B cell (primary cell): ENCODE measurements at regions not wholly inside any gene's neighbourhood (a gene's known extent, or its start where the extent isn't known, plus 50 kb on each side); places are given as distances from the start of the nearest gene placed in this dataset.

Experiments
- ATAC-seq: fragments of 200-7000 bp; cut with Tn5 transposase; one replicate; pipeline ENCODE4 v1.10.0; 2021; ENCODE audit warnings: low read depth, mild to moderate bottlenecking, moderate number of reproducible peaks, moderate library complexity
- CTCF ChIA-PET: fragments of 350-600 bp; sonication (Branson Sonifier 250); formaldehyde crosslinking; loops from one replicate; lab custom pipeline; 2021; ENCODE audit warnings: antibody characterized with exemption, inconsistent platforms; lab: Charles Lee
- POLR2A ChIA-PET: fragments of 350-600 bp; sonication (Branson Sonifier 250); formaldehyde crosslinking; loops from one replicate; lab custom pipeline; 2021; ENCODE audit warnings: antibody characterized with exemption; lab: Charles Lee
- DNase-seq: peaks from one replicate; pipeline ENCODE4 v3.0.0; 2013
- H2AFZ ChIP-seq: 2 replicates; pipeline ENCODE4 v1.6.1; 2012; ENCODE audit warnings: mild to moderate bottlenecking, low read depth, low read length; ENCODE audit not compliant: insufficient read depth, poor library complexity, severe bottlenecking
- H3K27ac ChIP-seq, 2 donors: 1 replicate in 1 of 2; 2 replicates in 1 of 2; pipeline ENCODE4 v1.5.1; 2012 to 2013; ENCODE audit warnings: low read length in 2 of 2, mild to moderate bottlenecking in 2 of 2, moderate library complexity in 1 of 2
- H3K27me3 ChIP-seq, 4 experiments: fragments of 200-600 bp in 1 of 4; sonication (generic) in 1 of 4; replicated peaks in 1 of 4; 1 replicate in 2 of 4; 2 replicates in 2 of 4; pipeline versions ENCODE4 v1.6.1 to v1.7.0; 2013 to 2016; ENCODE audit warnings: low read length in 3 of 4, mild to moderate bottlenecking in 2 of 4, mixed read lengths in 1 of 4, moderate library complexity in 1 of 4; ENCODE audit not compliant: insufficient read depth in 4 of 4, control insufficient read depth in 3 of 4; ENCODE audit errors: control extremely low read depth in 1 of 4
- H3K36me3 ChIP-seq, 2 experiments: replicated peaks in 1 of 2; 1 replicate in 1 of 2; 2 replicates in 1 of 2; pipeline versions ENCODE4 v1.6.1 to v1.7.1; 2013; ENCODE audit warnings: low read length in 1 of 2; ENCODE audit not compliant: insufficient read depth in 2 of 2, control insufficient read depth in 1 of 2; ENCODE audit errors: control extremely low read depth in 1 of 2, extremely low read depth in 1 of 2
- H3K4me1 ChIP-seq, 2 donors: fragments of 200-600 bp in 1 of 2; sonication (generic) in 1 of 2; 1 replicate in 1 of 2; 2 replicates in 1 of 2; pipeline versions ENCODE4 v1.5.1 to v1.6.1; 2013 to 2017; ENCODE audit warnings: low read length in 2 of 2; ENCODE audit not compliant: control insufficient read depth in 2 of 2, insufficient read depth in 2 of 2
- H3K4me2 ChIP-seq: replicated peaks from 2 replicates; pipeline ENCODE3; 2012; ENCODE audit warnings: mild to moderate bottlenecking, low read depth, low read length; ENCODE audit not compliant: poor library complexity, severe bottlenecking
- H3K4me3 ChIP-seq, 5 experiments: fragments of 200-600 bp in 1 of 5; sonication (generic) in 1 of 5; 1 replicate in 3 of 5; 2 replicates in 2 of 5; pipeline versions ENCODE4 v1.5.1 to v1.7.0; 2011 to 2016; ENCODE audit warnings: low read length in 4 of 5, mild to moderate bottlenecking in 4 of 5, low read depth in 2 of 5, control low read depth in 1 of 5, moderate library complexity in 1 of 5; ENCODE audit not compliant: insufficient read depth in 1 of 5; ENCODE audit errors: control extremely low read depth in 1 of 5, extremely low read depth in 1 of 5
- H3K79me2 ChIP-seq: fragments of 200-600 bp; sonication (generic); one replicate; pipeline ENCODE4 v1.6.0; 2016; ENCODE audit warnings: low read length; ENCODE audit not compliant: control insufficient read depth, insufficient read depth
- H3K9ac ChIP-seq: fragments of 200-600 bp; sonication (generic); 2 replicates; pipeline ENCODE4 v1.6.1; 2017; ENCODE audit warnings: mild to moderate bottlenecking, low read length, moderate library complexity
- H3K9me3 ChIP-seq, 3 donors: one replicate each; pipeline versions ENCODE4 v1.6.1 to v1.7.1; 2013; ENCODE audit warnings: low read length in 2 of 3; ENCODE audit not compliant: control insufficient read depth in 2 of 3, insufficient read depth in 1 of 3; ENCODE audit errors: control extremely low read depth in 1 of 3
- H4K20me1 ChIP-seq: 2 replicates; pipeline ENCODE4 v1.6.0; 2012; ENCODE audit warnings: mild to moderate bottlenecking, low read length; ENCODE audit not compliant: insufficient read depth, control insufficient read depth, poor library complexity, severe bottlenecking
- H3K27ac Mint-ChIP-seq: one replicate; pipeline ENCODE4 v1.8.0; 2021; ENCODE audit warnings: mixed read lengths
- H3K27me3 Mint-ChIP-seq: one replicate; pipeline ENCODE4 v1.8.0; 2021; ENCODE audit warnings: mixed read lengths
- H3K4me1 Mint-ChIP-seq: one replicate; pipeline ENCODE4 v1.8.0; 2021; ENCODE audit warnings: mixed read lengths
- H3K4me3 Mint-ChIP-seq: one replicate; pipeline ENCODE4 v1.8.0; 2021; ENCODE audit warnings: mixed read lengths
- H3K9me3 Mint-ChIP-seq: one replicate; pipeline ENCODE4 v1.8.0; 2022; ENCODE audit warnings: mixed read lengths; ENCODE audit not compliant: insufficient read depth
- EZH2 ChIP-seq: IDR thresholded peaks from 2 replicates; pipeline ENCODE4 v1.6.1; 2012; ENCODE audit warnings: borderline replicate concordance, low read depth, mild to moderate bottlenecking, moderate library complexity, low read length; ENCODE audit not compliant: insufficient read depth, poor library complexity, severe bottlenecking
- WGBS: methylation state at CpG from one replicate; pipeline ENCODE4 v1.1.5; 2013; ENCODE audit warnings: missing lambda C conversion rate; ENCODE audit not compliant: insufficient coverage; 5-methylcytosine and 5-hydroxymethylcytosine counted together
- intact Hi-C: fragments of 100-400 bp; cut with micrococcal nuclease; formaldehyde crosslinking; loops from one replicate; pipeline ENCODE4 v1.10.0; 2022
- TF ChIP-seq, protein P1 (sequence below): fragments of 200-600 bp; IDR thresholded peaks from one replicate; pipeline ENCODE4 v1.8.0; 2022; ENCODE audit warnings: antibody characterized with exemption, mild to moderate bottlenecking

- no peaks in the 10 kb centered on the region for H3K4me1 Mint-ChIP-seq
- H3K36me3 ChIP-seq: no peaks in the 10 kb centered on the region
- H3K27me3 ChIP-seq: no peaks in the 10 kb centered on the region
- no peaks in the 10 kb centered on the region for H3K9me3 Mint-ChIP-seq
- H3K79me2 ChIP-seq: no peaks in the 10 kb centered on the region
- no peak overlapping the region for H3K4me3 ChIP-seq
- no peak overlapping the region for H2AFZ ChIP-seq
- intact Hi-C loops: no loop called here
- ATAC-seq: no peak
- H3K4me2 ChIP-seq: no peak overlapping the region
- ChIA-PET CTCF (no interaction called here), POLR2A (no interaction called here)
- TF ChIP-seq EZH2: no peak
- TF ChIP-seq, protein P1, sequence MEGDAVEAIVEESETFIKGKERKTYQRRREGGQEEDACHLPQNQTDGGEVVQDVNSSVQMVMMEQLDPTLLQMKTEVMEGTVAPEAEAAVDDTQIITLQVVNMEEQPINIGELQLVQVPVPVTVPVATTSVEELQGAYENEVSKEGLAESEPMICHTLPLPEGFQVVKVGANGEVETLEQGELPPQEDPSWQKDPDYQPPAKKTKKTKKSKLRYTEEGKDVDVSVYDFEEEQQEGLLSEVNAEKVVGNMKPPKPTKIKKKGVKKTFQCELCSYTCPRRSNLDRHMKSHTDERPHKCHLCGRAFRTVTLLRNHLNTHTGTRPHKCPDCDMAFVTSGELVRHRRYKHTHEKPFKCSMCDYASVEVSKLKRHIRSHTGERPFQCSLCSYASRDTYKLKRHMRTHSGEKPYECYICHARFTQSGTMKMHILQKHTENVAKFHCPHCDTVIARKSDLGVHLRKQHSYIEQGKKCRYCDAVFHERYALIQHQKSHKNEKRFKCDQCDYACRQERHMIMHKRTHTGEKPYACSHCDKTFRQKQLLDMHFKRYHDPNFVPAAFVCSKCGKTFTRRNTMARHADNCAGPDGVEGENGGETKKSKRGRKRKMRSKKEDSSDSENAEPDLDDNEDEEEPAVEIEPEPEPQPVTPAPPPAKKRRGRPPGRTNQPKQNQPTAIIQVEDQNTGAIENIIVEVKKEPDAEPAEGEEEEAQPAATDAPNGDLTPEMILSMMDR: no peak
- no peak overlapping the region for H3K9ac ChIP-seq
- no peak overlapping the region for H3K27ac Mint-ChIP-seq
- no peak for DNase-seq
- H3K9me3 ChIP-seq: peaks cover 0 to 1% (median 0%) of the 10 kb centered on the region in 3 donors
- H3K27ac ChIP-seq: no peak overlapping the region
- H4K20me1 ChIP-seq: no peaks in the 10 kb centered on the region
- H3K4me1 ChIP-seq: no peaks in the 10 kb centered on the region
- H3K27me3 Mint-ChIP-seq: no peaks in the 10 kb centered on the region
- H3K4me3 Mint-ChIP-seq: no peak overlapping the region
These were observed 691.5 kb downstream of the KCTD8 start for GRCh38 chr4:43757147-43757546.

DNA sequence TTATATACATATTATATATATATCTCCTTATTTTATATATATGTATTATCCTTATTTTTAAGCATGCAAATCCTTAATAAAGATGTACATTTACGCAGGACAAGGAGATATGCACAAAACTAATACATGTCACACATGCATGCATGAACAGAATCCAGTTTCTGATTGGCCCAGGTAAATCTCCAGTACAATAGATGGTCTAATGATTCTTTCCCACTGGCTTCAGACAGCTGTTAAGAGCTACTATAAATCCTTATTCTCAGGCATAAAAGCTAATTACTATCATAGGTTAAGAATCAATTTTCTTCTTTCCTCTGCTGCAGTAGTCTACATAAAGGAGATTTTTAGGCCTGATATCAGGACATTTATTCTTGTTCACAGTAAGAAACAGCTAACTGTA, 689.8 kb downstream of the KCTD8 start:
- H3K4me1 ChIP-seq: no peaks in the 10 kb centered on the region
- Mint-ChIP-seq H3K4me3 (no peak overlapping the region), H3K27ac (no peak overlapping the region), H3K27me3 (no peaks in the 10 kb centered on the region), H3K4me1 (peaks cover 9% of the 10 kb centered on the region), H3K9me3 (no peaks in the 10 kb centered on the region)
- no peak for TF ChIP-seq EZH2
- TF ChIP-seq, protein P1: no peak
- ChIA-PET POLR2A (no interaction called here), CTCF (no interaction called here)
- H3K27me3 ChIP-seq: no peaks in the 10 kb centered on the region
- H4K20me1 ChIP-seq: no peaks in the 10 kb centered on the region
- H3K79me2 ChIP-seq: no peaks in the 10 kb centered on the region
- no peak overlapping the region for H2AFZ ChIP-seq
- ATAC-seq (no peak), DNase-seq (no peak)
- H3K9me3 ChIP-seq: peaks cover 0 to 1% (median 0%) of the 10 kb centered on the region in 3 donors
- no CpG with 5 or more reads among the region's 1 CpG for WGBS
- no peak overlapping the region for H3K27ac ChIP-seq
- H3K4me2 ChIP-seq: no peak overlapping the region
- no peaks in the 10 kb centered on the region for H3K36me3 ChIP-seq
- intact Hi-C loops: no loop called here
- H3K4me3 ChIP-seq: no peak overlapping the region
- no peak overlapping the region for H3K9ac ChIP-seq
